Activated CD4-positive, CD25-positive, alpha-beta regulatory T cell treated with anti-CD3 and anti-CD28 coated beads, Interleukin-2, amount 50 U/mL, for 24 hours (primary cell): ENCODE measurements at regions not wholly inside any gene's neighbourhood (a gene's known extent, or its start where the extent isn't known, plus 50 kb on each side); places are given as distances from the start of the nearest gene placed in this dataset.

Experiments used
- ATAC-seq, 2 donors: fragments of 150-1000 bp; cut with Tn5 transposase; one replicate each; pipeline ENCODE4 v1.10.0; 2021; ENCODE audit warnings: mild to moderate bottlenecking in 1 of 2, moderate library complexity in 1 of 2

DNA sequence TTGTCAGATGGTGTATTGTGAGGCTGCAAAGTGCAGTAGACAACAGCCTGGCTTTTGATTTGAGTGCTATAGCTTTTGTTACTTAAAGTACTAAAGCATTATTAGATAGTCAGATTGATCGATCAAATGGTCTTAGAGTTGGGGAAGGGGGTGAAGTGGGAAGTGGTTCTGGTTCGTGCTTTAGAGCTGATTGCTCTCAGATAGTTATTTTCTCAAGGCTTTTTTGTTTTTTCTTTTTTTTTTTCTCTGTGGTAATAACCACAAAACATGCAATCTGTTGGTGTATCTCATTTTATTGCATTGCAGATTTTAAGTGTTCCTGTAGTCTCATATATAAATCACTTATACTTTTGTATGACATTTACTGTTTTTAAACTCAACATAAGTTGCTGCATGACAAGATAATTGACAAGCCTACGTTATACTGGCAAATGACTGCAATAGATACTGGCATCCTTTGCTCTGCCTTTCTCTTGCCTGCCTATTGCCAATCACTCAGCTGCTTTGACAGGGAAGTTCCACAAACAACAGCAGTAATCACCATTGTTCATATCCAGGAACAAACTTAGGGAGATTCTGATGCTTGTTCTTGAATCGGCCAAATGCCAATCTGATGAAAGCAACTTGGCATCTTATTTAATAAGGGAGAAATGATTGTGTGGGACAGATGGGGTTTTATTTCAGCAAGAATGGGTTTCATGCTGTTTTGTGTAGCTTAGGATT, 125.0 kb upstream of the B3GALT2 start:
- ATAC-seq = no peak

DNA sequence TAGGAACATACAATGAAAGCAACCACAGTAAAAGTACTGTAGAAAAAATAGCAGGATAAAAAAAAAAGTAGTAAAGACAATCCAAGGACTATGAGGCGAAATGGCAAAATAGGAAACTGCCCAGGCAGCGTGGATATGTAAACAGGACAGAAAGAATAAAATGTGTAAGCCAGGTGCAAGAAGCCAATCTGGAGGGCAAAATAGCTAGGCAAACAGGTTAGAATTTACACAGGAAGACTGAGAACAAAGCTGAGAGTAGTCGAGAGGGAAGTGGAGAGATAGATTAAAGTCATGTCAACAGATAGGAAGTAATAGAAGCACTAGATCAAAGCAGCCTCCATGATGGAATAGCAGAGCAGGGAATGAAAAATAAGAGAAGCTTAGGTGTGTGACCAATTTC, 124.2 kb upstream of the B3GALT2 start:
- no peak for ATAC-seq

DNA sequence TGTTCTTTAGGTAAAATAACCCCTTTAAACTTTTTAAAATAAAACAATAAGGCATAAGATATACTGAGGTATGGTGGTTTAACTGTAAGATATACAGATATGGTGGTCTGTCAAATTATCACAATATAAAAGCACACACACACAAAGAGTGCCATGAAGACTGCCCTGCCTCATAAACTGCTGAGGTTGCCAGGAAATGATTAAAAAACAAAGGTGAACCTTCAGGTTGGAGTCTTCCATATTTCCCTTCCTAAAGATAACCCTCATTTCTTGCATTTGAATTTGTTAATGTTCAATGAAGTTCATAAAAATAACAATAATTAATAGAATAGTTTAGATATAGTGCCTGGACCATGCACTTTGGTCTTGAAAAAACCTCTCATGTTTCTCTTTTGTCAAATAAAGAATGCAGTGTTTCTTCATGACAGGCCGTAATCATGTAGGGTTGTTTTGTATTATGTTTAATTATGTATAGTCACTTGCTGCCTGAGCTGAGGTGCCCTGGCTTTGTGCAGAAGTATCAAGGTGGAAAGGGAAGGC, 123.6 kb upstream of the B3GALT2 start:
- no peak for ATAC-seq

DNA sequence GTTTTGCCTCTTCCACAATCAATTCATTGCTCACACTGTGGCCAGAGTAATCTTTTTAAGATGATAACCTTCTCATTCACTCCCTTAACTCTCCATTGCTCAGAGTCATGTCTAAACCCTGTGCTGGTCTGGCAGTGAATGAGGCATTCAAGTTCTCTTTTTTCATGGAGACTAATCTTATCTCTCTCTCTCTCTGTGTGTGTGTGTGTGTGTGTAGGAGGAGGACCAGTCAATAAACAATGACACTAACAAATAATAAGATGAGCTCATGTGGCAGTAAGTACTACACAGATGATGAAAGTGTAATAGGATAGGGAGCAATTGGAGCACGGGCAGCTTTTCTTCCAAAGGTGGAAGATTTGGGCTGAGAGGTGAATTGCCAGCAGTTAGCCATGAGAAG, 122.0 kb upstream of the B3GALT2 start:
- ATAC-seq = no peak

DNA sequence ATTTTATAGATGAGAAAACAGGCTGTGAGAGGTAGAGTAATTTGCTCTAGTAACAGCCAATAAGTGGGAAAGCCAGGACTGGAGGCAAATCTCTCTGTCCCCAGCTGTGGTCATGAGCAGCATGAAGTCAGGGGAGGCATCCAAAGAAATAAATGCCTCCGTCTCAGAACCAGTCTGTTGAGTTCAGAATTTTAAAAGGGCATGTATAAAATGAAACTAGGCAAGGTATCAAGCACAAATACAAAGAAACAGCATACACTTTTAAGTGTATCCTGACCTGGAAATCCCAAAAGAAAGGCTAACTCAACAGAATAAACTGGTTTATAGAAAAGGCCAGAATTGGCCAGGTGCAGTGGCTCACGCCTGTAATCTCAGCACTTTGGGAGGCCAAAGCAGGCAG, 120.0 kb upstream of the B3GALT2 start:
- no peak for ATAC-seq
